GM12872 (cell line): ENCODE measurements at regions not wholly inside any gene's neighbourhood (a gene's known extent, or its start where the extent isn't known, plus 50 kb on each side); places are given as distances from the start of the nearest gene placed in this dataset.

ENCODE experiments used
- CTCF ChIP-seq: IDR thresholded peaks from 3 replicates; pipeline ENCODE4 v1.5.1; 2011; ENCODE audit warnings: low read depth, mild to moderate bottlenecking, low read length, moderate library complexity; ENCODE audit not compliant: insufficient read depth

- no peak for TF ChIP-seq CTCF
Measured at GRCh38 chr12:113664224-113664681, 192.6 kb upstream of the LHX5 start.

- TF ChIP-seq CTCF: no peak
Measured at GRCh38 chr12:113663396-113663795, 191.7 kb upstream of the LHX5 start.

- no peak for TF ChIP-seq CTCF
Measured at GRCh38 chr12:113660936-113661335, 189.3 kb upstream of the LHX5 start.

GRCh38 chr12:113659416-113659815 is 187.7 kb upstream of the LHX5 start:
- no peak for TF ChIP-seq CTCF

GRCh38 chr12:113659015-113659414 is 187.3 kb upstream of the LHX5 start:
- no peak for TF ChIP-seq CTCF

- TF ChIP-seq CTCF: no peak
Measured at GRCh38 chr12:113658006-113658655, 186.5 kb upstream of the LHX5 start.

GRCh38 chr12:113655919-113656318 is 184.2 kb upstream of the LHX5 start:
- TF ChIP-seq CTCF: 0 out of 3 replicates have a peak, but pooled peaks have one; percentile 7
